HL-60 (cell line): ENCODE measurements at regions not wholly inside any gene's neighbourhood (a gene's known extent, or its start where the extent isn't known, plus 50 kb on each side); places are given as distances from the start of the nearest gene placed in this dataset.

Experiments
- DNase-seq, 2 experiments: peaks; one replicate each; pipeline ENCODE4 v3.0.0-alpha.2; 2010 to 2020; ENCODE audit warnings: low read depth in 1 of 2, low spot score in 1 of 2
- H3K27ac ChIP-seq: fragments of 250-450 bp; sonication (Bioruptor Pico); replicated peaks from 2 replicates; pipeline ENCODE4 v1.5.1; 2020; ENCODE audit warnings: mild to moderate bottlenecking, moderate library complexity
- H3K27me3 ChIP-seq: fragments of 250-450 bp; sonication (Bioruptor Pico); 2 replicates; pipeline ENCODE4 v1.5.1; 2021; ENCODE audit warnings: mild to moderate bottlenecking, moderate library complexity; ENCODE audit not compliant: insufficient read depth, poor library complexity, severe bottlenecking
- H3K4me3 ChIP-seq: replicated peaks from 2 replicates; pipeline ENCODE4 v1.5.1; 2011; ENCODE audit warnings: mild to moderate bottlenecking, control low read depth, low read length; ENCODE audit not compliant: insufficient read depth
- GABPA ChIP-seq: IDR thresholded peaks from 2 replicates; pipeline ENCODE4 v1.6.1; 2012; ENCODE audit warnings: low read depth
- POLR2AphosphoS5 ChIP-seq: IDR thresholded peaks from 2 replicates; pipeline ENCODE4 v1.6.1; 2012; ENCODE audit warnings: low read depth
- SPI1 ChIP-seq: IDR thresholded peaks from 2 replicates; pipeline ENCODE4 v1.6.1; 2012; ENCODE audit warnings: low read depth, mild to moderate bottlenecking, borderline replicate concordance
- TF ChIP-seq, protein P1 (sequence below): IDR thresholded peaks from one replicate; pipeline ENCODE4 v1.5.1; 2011; ENCODE audit warnings: low read length, control low read depth, inconsistent platforms; ENCODE audit not compliant: insufficient read depth
- TF ChIP-seq, protein P2 (sequence below): IDR thresholded peaks from 2 replicates; pipeline ENCODE4 v1.6.1; 2012; ENCODE audit warnings: low read depth; ENCODE audit not compliant: insufficient replicate concordance

DNA sequence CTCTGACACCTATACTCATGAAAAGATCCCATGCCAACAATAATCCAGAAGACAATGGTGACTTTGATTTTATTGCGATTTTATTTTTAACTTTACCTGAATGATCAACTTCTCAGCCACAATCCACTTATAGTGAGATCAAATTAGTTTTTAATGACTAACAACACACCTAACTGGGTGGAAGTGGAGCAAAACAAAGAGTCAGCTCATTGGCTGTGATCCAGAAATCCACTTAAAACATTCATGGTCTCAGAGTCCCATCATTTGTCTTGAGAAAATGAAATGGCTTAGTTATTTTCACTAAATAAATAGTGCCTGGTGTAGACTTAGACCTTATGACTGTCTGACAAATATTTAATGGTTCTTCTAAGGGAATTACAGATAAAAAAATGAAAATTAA, 1177.8 kb downstream of the NLGN4Y start:
- DNase-seq, result no peak
- TF ChIP-seq, protein P1, sequence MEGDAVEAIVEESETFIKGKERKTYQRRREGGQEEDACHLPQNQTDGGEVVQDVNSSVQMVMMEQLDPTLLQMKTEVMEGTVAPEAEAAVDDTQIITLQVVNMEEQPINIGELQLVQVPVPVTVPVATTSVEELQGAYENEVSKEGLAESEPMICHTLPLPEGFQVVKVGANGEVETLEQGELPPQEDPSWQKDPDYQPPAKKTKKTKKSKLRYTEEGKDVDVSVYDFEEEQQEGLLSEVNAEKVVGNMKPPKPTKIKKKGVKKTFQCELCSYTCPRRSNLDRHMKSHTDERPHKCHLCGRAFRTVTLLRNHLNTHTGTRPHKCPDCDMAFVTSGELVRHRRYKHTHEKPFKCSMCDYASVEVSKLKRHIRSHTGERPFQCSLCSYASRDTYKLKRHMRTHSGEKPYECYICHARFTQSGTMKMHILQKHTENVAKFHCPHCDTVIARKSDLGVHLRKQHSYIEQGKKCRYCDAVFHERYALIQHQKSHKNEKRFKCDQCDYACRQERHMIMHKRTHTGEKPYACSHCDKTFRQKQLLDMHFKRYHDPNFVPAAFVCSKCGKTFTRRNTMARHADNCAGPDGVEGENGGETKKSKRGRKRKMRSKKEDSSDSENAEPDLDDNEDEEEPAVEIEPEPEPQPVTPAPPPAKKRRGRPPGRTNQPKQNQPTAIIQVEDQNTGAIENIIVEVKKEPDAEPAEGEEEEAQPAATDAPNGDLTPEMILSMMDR, result no peak
- TF ChIP-seq SPI1, result no peak
- TF ChIP-seq POLR2AphosphoS5, result no peak
- TF ChIP-seq, protein P2, sequence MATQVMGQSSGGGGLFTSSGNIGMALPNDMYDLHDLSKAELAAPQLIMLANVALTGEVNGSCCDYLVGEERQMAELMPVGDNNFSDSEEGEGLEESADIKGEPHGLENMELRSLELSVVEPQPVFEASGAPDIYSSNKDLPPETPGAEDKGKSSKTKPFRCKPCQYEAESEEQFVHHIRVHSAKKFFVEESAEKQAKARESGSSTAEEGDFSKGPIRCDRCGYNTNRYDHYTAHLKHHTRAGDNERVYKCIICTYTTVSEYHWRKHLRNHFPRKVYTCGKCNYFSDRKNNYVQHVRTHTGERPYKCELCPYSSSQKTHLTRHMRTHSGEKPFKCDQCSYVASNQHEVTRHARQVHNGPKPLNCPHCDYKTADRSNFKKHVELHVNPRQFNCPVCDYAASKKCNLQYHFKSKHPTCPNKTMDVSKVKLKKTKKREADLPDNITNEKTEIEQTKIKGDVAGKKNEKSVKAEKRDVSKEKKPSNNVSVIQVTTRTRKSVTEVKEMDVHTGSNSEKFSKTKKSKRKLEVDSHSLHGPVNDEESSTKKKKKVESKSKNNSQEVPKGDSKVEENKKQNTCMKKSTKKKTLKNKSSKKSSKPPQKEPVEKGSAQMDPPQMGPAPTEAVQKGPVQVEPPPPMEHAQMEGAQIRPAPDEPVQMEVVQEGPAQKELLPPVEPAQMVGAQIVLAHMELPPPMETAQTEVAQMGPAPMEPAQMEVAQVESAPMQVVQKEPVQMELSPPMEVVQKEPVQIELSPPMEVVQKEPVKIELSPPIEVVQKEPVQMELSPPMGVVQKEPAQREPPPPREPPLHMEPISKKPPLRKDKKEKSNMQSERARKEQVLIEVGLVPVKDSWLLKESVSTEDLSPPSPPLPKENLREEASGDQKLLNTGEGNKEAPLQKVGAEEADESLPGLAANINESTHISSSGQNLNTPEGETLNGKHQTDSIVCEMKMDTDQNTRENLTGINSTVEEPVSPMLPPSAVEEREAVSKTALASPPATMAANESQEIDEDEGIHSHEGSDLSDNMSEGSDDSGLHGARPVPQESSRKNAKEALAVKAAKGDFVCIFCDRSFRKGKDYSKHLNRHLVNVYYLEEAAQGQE, result no peak
- no peak for TF ChIP-seq GABPA

DNA sequence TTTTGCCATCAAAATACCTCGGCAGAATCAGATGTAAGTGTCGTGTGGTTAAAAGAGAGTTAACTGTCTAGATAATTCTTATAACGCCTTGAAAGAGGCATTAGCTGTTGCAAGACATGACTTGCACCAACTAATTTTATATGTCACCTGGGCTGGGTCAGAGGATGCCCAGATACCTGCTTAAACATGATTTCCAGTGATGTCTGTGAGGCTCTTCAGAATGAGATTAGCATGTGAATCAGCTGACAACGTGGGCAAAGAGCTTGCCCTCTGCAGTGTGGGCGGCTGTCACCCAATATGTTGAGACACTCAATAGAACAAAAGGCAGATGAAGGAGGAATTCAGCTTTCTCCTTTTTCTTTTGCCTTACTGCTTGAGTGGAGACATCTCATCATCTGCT, 1180.6 kb downstream of the NLGN4Y start:
- Histone ChIP-seq H3K27me3 (no peaks in the 10 kb centered on the region), H3K4me3 (no peak overlapping the region), H3K27ac (no peak overlapping the region)
- TF ChIP-seq, protein P2, result no peak
- no peak for DNase-seq

More for the DNA sequence above, 1177.8 kb downstream of the NLGN4Y start:
- Histone ChIP-seq H3K27me3 (no peaks in the 10 kb centered on the region), H3K27ac (no peak overlapping the region), H3K4me3 (no peak overlapping the region)

DNA sequence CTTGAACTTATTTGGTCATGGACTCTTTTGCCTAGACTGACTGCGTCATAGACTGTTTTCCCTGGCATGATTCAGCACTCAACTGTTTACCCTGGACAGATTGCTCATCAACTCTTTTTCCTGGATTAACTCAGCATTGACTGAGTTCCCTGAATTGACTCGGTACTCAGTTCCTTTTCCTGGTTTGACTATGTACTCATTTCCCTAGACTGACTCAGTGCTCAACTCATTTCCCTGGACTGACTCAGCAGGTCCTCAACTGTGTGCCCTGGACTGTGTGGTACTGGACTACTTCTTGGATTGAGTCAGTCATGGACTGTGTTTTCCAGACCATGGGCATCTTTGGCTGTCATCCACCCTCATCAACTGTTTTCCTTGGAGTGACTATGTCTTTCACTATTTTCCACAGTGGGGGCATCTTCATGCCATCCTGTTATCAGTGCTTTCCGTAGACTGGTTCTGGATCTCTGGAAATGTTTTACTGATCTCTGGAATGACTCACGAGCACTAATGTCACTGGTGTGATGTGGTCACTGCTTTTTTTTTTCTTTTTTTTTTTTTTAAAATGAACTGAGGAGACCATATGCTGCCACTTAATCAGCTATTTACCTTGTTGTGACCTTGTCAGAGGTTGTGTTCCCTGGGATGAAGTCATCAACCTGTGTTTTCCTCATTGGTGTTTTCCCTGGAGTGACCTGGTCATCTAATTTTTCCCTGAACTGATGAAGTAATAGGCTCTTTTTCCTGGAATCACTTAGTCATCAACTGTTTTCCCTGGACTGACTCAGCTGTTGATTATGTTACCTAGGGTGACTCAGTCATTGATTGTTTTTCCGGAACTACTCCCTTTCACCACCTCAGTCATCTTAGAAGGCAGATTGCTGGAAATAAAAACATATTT, 1225.5 kb downstream of the NLGN4Y start:
- no peak for DNase-seq
- Histone ChIP-seq H3K27me3 (no peaks in the 10 kb centered on the region), H3K4me3 (no peak overlapping the region), H3K27ac (no peak overlapping the region)
- TF ChIP-seq, protein P2, result no peak
- TF ChIP-seq, protein P1, result no peak
- TF ChIP-seq GABPA (no peak), SPI1 (no peak), POLR2AphosphoS5 (no peak)
